AG04449 (cell line): ENCODE measurements at regions not wholly inside any gene's neighbourhood (a gene's known extent, or its start where the extent isn't known, plus 50 kb on each side); places are given as distances from the start of the nearest gene placed in this dataset.
"Not testable (repeated sequence)": the region's sequence is repeated elsewhere in the genome, so short reads cannot be mapped to it uniquely, and the experiment has no call there.

Experiments
- CTCF ChIA-PET: fragments of 350-600 bp; formaldehyde crosslinking; extraction: SDS; loops from one replicate; lab custom pipeline; 2021; ENCODE audit warnings: antibody characterized with exemption; lab: Yijun Ruan, JAX
- POLR2A ChIA-PET: fragments of 400-600, 350-600 bp; formaldehyde crosslinking; extraction: SDS; loops from one replicate; lab custom pipeline; 2020; ENCODE audit warnings: antibody characterized with exemption, inconsistent platforms; lab: Yijun Ruan, JAX
- DNase-seq: peaks from one replicate; pipeline ENCODE4 v3.0.0-alpha.2; 2010; ENCODE audit warnings: low read depth, low spot score
- H3K4me3 ChIP-seq: 2 replicates; pipeline ENCODE4 v1.5.1; 2011; ENCODE audit warnings: low read depth, mild to moderate bottlenecking, control low read depth, low read length
- CTCF ChIP-seq: IDR thresholded peaks from one replicate; pipeline ENCODE4 v1.5.1; 2011; ENCODE audit warnings: mild to moderate bottlenecking, moderate library complexity, low read length, control low read depth, inconsistent platforms; ENCODE audit not compliant: insufficient read depth; ENCODE audit errors: missing control alignments

GRCh38 chr2:58401936-58402335 lies 160.8 kb upstream of the FANCL start:
- H3K4me3 ChIP-seq = no peak overlapping the region
- no peak for TF ChIP-seq CTCF

GRCh38 chr2:58398406-58398805 lies 157.3 kb upstream of the FANCL start:
- no peak for DNase-seq
- no peak overlapping the region for H3K4me3 ChIP-seq
- ChIA-PET CTCF (no interaction called here), POLR2A (no interaction called here)
- no peak for TF ChIP-seq CTCF

More at GRCh38 chr2:58401936-58402335, 160.8 kb upstream of the FANCL start:
- ChIA-PET CTCF (no interaction called here), POLR2A (no interaction called here)
- no peak for DNase-seq

- ChIA-PET CTCF (no interaction called here), POLR2A (no interaction called here)
- no peak overlapping the region for H3K4me3 ChIP-seq
- no peak for TF ChIP-seq CTCF
- DNase-seq = no peak
Measured at GRCh38 chr2:58387701-58388100, 146.6 kb upstream of the FANCL start.

GRCh38 chr2:58386904-58387303 lies 145.8 kb upstream of the FANCL start:
- CTCF ChIA-PET, H3K4me3 ChIP-seq: not testable (repeated sequence)

GRCh38 chr2:58378152-58378551 lies 137.0 kb upstream of the FANCL start:
- no peak overlapping the region for H3K4me3 ChIP-seq
- CTCF ChIA-PET = interaction anchor here (1.2 kb wide), 1 partner anchor 33 kb away, joined by 3 read pairs; no protein-coding TSS in a partner anchor
- no peak for DNase-seq
- no peak for TF ChIP-seq CTCF
- POLR2A ChIA-PET = no interaction called here

More at GRCh38 chr2:58386904-58387303, 145.8 kb upstream of the FANCL start:
- POLR2A ChIA-PET, DNase-seq: not testable (repeated sequence)

- H3K4me3 ChIP-seq = no peak overlapping the region
- TF ChIP-seq CTCF = no peak
- ChIA-PET POLR2A (no interaction called here), CTCF (no interaction called here)
- no peak for DNase-seq
Measured at GRCh38 chr2:58377181-58377580, 136.1 kb upstream of the FANCL start.

GRCh38 chr2:58376592-58376991 lies 135.5 kb upstream of the FANCL start:
- TF ChIP-seq CTCF = no peak
- CTCF ChIA-PET = no interaction called here
- no peak for DNase-seq
- POLR2A ChIA-PET = no interaction called here
- no peak overlapping the region for H3K4me3 ChIP-seq
